Endothelial cell of umbilical vein (primary cell): ENCODE measurements at regions not wholly inside any gene's neighbourhood (a gene's known extent, or its start where the extent isn't known, plus 50 kb on each side); places are given as distances from the start of the nearest gene placed in this dataset.

Experiments used
- BruUV-seq: library from RNA; stranded (reverse); fragments of 400-500 nt; replicated peaks from 2 replicates; lab custom pipeline; 2021; lab: Mats Ljungman, UMichigan
- CTCF ChIA-PET: fragments of 300-600, 350-600 bp; sonication (Branson Sonifier 250); formaldehyde crosslinking; loops from one replicate; lab custom pipeline; 2021; ENCODE audit warnings: antibody characterized with exemption, inconsistent platforms; lab: Charles Lee
- POLR2A ChIA-PET: fragments of 300-600, 350-600 bp; sonication (Branson Sonifier 250); formaldehyde crosslinking; loops from one replicate; lab custom pipeline; 2021; ENCODE audit warnings: antibody characterized with exemption, inconsistent platforms; lab: Charles Lee
- DNase-seq: peaks from one replicate; pipeline ENCODE4 v3.0.0-alpha.2; 2011; ENCODE audit warnings: low read depth, low spot score
- FAIRE-seq: peaks from 2 replicates; lab custom pipeline; 2011; peaks lifted over from hg19 to GRCh38; lab: Jason Lieb, UNC
- H2AFZ ChIP-seq: 2 replicates; pipeline ENCODE4 v1.6.0; 2012; ENCODE audit warnings: low read depth, low read length, control low read depth, inconsistent platforms
- H3K27ac ChIP-seq: 2 replicates; pipeline ENCODE4 v1.5.1; 2011; ENCODE audit warnings: low read depth, mild to moderate bottlenecking, control low read depth, low read length, moderate library complexity; ENCODE audit not compliant: insufficient read depth
- H3K27me3 ChIP-seq, 2 experiments: 2 replicates each; pipeline versions ENCODE4 v1.6.0 to v1.6.1; 2011; ENCODE audit warnings: low read length in 2 of 2, mixed read lengths in 1 of 2; ENCODE audit not compliant: control insufficient read depth in 2 of 2, insufficient read depth in 2 of 2
- H3K36me3 ChIP-seq, 2 experiments: 2 replicates in 1 of 2; 3 replicates in 1 of 2; pipeline ENCODE4 v1.5.1; 2011; ENCODE audit warnings: low read length in 2 of 2, mild to moderate bottlenecking in 1 of 2, moderate library complexity in 1 of 2; ENCODE audit not compliant: control insufficient read depth in 2 of 2, insufficient read depth in 2 of 2; ENCODE audit errors: extremely low read depth in 1 of 2
- H3K4me1 ChIP-seq: 3 replicates; pipeline ENCODE4 v1.5.1; 2011; ENCODE audit warnings: mild to moderate bottlenecking, low read length; ENCODE audit not compliant: control insufficient read depth, insufficient read depth; ENCODE audit errors: extremely low read depth
- H3K4me2 ChIP-seq: 2 replicates; pipeline ENCODE4 v1.6.1; 2011; ENCODE audit warnings: low read length, control low read depth, mixed read lengths; ENCODE audit not compliant: insufficient read depth
- H3K4me3 ChIP-seq, 3 experiments: fragments of 200-600 bp in 1 of 3; sonication (generic), shearing (Covaris generic) in 1 of 3; replicated peaks in 1 of 3; 2 replicates each; pipeline ENCODE4 v1.5.1; 2011 to 2016; ENCODE audit warnings: control low read depth in 3 of 3, low read length in 3 of 3, mild to moderate bottlenecking in 2 of 3, inconsistent platforms in 1 of 3, low read depth in 1 of 3, moderate library complexity in 1 of 3; ENCODE audit not compliant: insufficient read depth in 1 of 3
- H3K79me2 ChIP-seq: 2 replicates; pipeline ENCODE4 v1.6.0; 2012; ENCODE audit warnings: low read length, inconsistent platforms; ENCODE audit not compliant: control insufficient read depth, insufficient read depth
- H3K9ac ChIP-seq: replicated peaks from 2 replicates; pipeline ENCODE3; 2011; ENCODE audit warnings: low read length, control low read depth; ENCODE audit not compliant: insufficient read depth; ENCODE audit errors: extremely low read depth
- H3K9me1 ChIP-seq: replicated peaks from 3 replicates; pipeline ENCODE4 v1.6.0; 2011; ENCODE audit warnings: mild to moderate bottlenecking, low read length; ENCODE audit not compliant: control insufficient read depth, insufficient read depth; ENCODE audit errors: extremely low read depth
- H3K9me3 ChIP-seq: replicated peaks from 2 replicates; pipeline ENCODE4 v1.5.1; 2012; ENCODE audit warnings: low read length, inconsistent platforms; ENCODE audit not compliant: control insufficient read depth, insufficient read depth
- H4K20me1 ChIP-seq: replicated peaks from 2 replicates; pipeline ENCODE3; 2011; ENCODE audit warnings: mild to moderate bottlenecking, low read length; ENCODE audit not compliant: control insufficient read depth, insufficient read depth; ENCODE audit errors: extremely low read depth
- CTCF ChIP-seq, 2 donors: IDR thresholded peaks; 1 replicate in 1 of 2; 2 replicates in 1 of 2; pipeline ENCODE4 v1.5.1; 2011; ENCODE audit warnings: low read length in 2 of 2, mild to moderate bottlenecking in 2 of 2, moderate library complexity in 2 of 2, control low read depth in 1 of 2, inconsistent platforms in 1 of 2, low read depth in 1 of 2; ENCODE audit not compliant: insufficient read depth in 1 of 2; ENCODE audit errors: extremely low read depth in 1 of 2
- EZH2 ChIP-seq: IDR thresholded peaks from 2 replicates; pipeline ENCODE4 v1.6.1; 2012; ENCODE audit warnings: borderline replicate concordance, low read depth, mild to moderate bottlenecking, moderate library complexity, low read length, inconsistent platforms; ENCODE audit not compliant: severe bottlenecking
- FOS ChIP-seq: IDR thresholded peaks from 2 replicates; pipeline ENCODE4 v1.6.1; 2011; ENCODE audit warnings: mild to moderate bottlenecking, low read length, moderate library complexity, borderline replicate concordance; ENCODE audit not compliant: insufficient read depth
- GATA2 ChIP-seq: IDR thresholded peaks from 2 replicates; pipeline ENCODE4 v1.7.0; 2011; ENCODE audit warnings: low read depth, mild to moderate bottlenecking, moderate library complexity, mixed read lengths, low read length; ENCODE audit not compliant: insufficient read length, insufficient read depth
- JUN ChIP-seq: IDR thresholded peaks from 2 replicates; pipeline ENCODE4 v1.6.1; 2011; ENCODE audit warnings: borderline replicate concordance, low read depth; ENCODE audit not compliant: insufficient read length, insufficient read depth
- MAX ChIP-seq: IDR thresholded peaks from 2 replicates; pipeline ENCODE4 v1.6.1; 2011; ENCODE audit not compliant: insufficient read depth, insufficient read length
- MYC ChIP-seq: IDR thresholded peaks from one replicate; pipeline ENCODE4 v1.6.1; 2011; ENCODE audit warnings: mild to moderate bottlenecking, low read depth, low read length
- POLR2A ChIP-seq: IDR thresholded peaks from 2 replicates; pipeline ENCODE4 v1.6.1; 2012; ENCODE audit warnings: low read depth, mild to moderate bottlenecking, control low read depth, low read length
- POLR2AphosphoS5 ChIP-seq: IDR thresholded peaks from 2 replicates; pipeline ENCODE4 v1.6.1; 2012; ENCODE audit warnings: low read depth, mild to moderate bottlenecking, control low read depth, low read length, moderate library complexity; ENCODE audit not compliant: insufficient read depth
- dilution Hi-C: fragments of 300-500 bp; cut with MboI; formaldehyde crosslinking; loops from one replicate; pipeline ENCODE4 v1.15.0; 2019; ENCODE audit warnings: low sequenced_read_pairs; ENCODE audit not compliant: extremely low pct_ligation_motif_present
- intact Hi-C: fragments of 100-400 bp; cut with micrococcal nuclease; formaldehyde crosslinking; loops from one replicate; pipeline ENCODE4 v1.10.0; 2022

DNA sequence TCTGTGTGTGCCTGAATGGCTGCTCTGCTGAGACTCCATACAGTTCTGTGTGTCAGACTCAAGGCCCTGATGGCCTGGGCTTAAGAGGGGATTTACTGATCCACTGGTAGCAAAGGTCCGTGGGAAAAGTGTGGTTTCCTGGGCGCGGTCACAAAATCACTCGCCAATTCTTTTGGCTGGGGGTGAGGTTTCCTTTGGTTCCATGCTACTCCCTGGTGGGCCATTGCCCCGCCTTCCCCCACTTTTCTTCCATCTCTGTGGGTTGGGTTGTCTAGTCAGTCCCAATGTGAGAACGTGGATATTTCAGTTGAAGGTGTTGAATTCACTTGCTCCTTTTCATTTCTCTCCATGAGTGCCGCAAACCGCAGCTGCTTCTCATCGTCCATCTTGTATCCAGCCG is 162.7 kb upstream of the NRXN1 start:
- Histone ChIP-seq H3K9me3 (peaks cover 2% of the 10 kb centered on the region), H3K36me3 (no peaks in the 10 kb centered on the region), H3K4me2 (no peak overlapping the region), H2AFZ (no peak overlapping the region), H3K27ac (no peak overlapping the region), H3K27me3 (no peaks in the 10 kb centered on the region), H4K20me1 (no peaks in the 10 kb centered on the region), H3K4me1 (no peaks in the 10 kb centered on the region), H3K79me2 (no peaks in the 10 kb centered on the region), H3K9me1 (no peaks in the 10 kb centered on the region), H3K9ac (no peak overlapping the region), H3K4me3 (no peak overlapping the region)
- no peak for TF ChIP-seq GATA2
- TF ChIP-seq FOS, result no peak
- no peak for TF ChIP-seq EZH2
- TF ChIP-seq POLR2A, result no peak
- no peak for TF ChIP-seq POLR2AphosphoS5
- TF ChIP-seq MYC, result no peak
- TF ChIP-seq JUN, result no peak
- no peak for TF ChIP-seq CTCF (IDR thresholded peaks at IDR 0.05; ENCODE audit: extremely low read depth in 1 of 2, insufficient read depth in 1 of 2, low read depth in 1 of 2, low read length in 2 of 2)
- no peak for TF ChIP-seq MAX
- CTCF ChIA-PET, result no interaction called here
- dilution Hi-C loops (no loop called here), intact Hi-C loops (no loop called here)
- no peak for DNase-seq
- POLR2A ChIA-PET, result no interaction called here
- no TSS peak for BruUV-seq
- no peak for FAIRE-seq
